RWPE2 (cell line): ENCODE measurements at regions not wholly inside any gene's neighbourhood (a gene's known extent, or its start where the extent isn't known, plus 50 kb on each side); places are given as distances from the start of the nearest gene placed in this dataset.

Experiments used
- ATAC-seq: fragments of 200-7000 bp; cut with Tn5 transposase; 3 replicates; pipeline ENCODE4 v1.9.1; 2021; ENCODE audit warnings: low read depth
- DNase-seq: peaks from one replicate; pipeline ENCODE4 v3.0.0-alpha.2; 2020; ENCODE audit warnings: low spot score
- H3K27ac ChIP-seq: fragments of 450-650 bp; 2 replicates; pipeline ENCODE4 v1.5.1; 2017; ENCODE audit warnings: mild to moderate bottlenecking; ENCODE audit not compliant: poor library complexity, severe bottlenecking
- H3K27me3 ChIP-seq: fragments of 250-450 bp; sonication (Bioruptor Pico); 2 replicates; pipeline ENCODE4 v1.5.1; 2021; ENCODE audit warnings: mild to moderate bottlenecking, moderate library complexity; ENCODE audit not compliant: insufficient read depth, poor library complexity, severe bottlenecking
- H3K36me3 ChIP-seq: fragments of 250-450 bp; sonication (Bioruptor Pico); 2 replicates; pipeline ENCODE4 v1.5.1; 2020; ENCODE audit warnings: low read depth, mild to moderate bottlenecking, moderate library complexity
- H3K4me1 ChIP-seq: fragments of 250-450 bp; sonication (Bioruptor Pico); 2 replicates; pipeline ENCODE4 v1.5.1; 2021; ENCODE audit warnings: mild to moderate bottlenecking, moderate library complexity; ENCODE audit not compliant: insufficient read depth, poor library complexity, severe bottlenecking
- H3K4me3 ChIP-seq: fragments of 250-450 bp; sonication (Bioruptor Pico); 2 replicates; pipeline ENCODE4 v1.5.1; 2021; ENCODE audit warnings: mild to moderate bottlenecking, moderate library complexity; ENCODE audit not compliant: severe bottlenecking
- H3K9me3 ChIP-seq: fragments of 250-450 bp; sonication (Bioruptor Pico); 2 replicates; pipeline ENCODE4 v1.5.1; 2021; ENCODE audit warnings: mild to moderate bottlenecking, moderate library complexity; ENCODE audit not compliant: severe bottlenecking
- TF ChIP-seq, protein P1 (sequence below): fragments of 450-650 bp; IDR thresholded peaks from one replicate; pipeline ENCODE4 v1.5.1; 2017; ENCODE audit warnings: mild to moderate bottlenecking, moderate library complexity; ENCODE audit not compliant: poor library complexity, severe bottlenecking

DNA sequence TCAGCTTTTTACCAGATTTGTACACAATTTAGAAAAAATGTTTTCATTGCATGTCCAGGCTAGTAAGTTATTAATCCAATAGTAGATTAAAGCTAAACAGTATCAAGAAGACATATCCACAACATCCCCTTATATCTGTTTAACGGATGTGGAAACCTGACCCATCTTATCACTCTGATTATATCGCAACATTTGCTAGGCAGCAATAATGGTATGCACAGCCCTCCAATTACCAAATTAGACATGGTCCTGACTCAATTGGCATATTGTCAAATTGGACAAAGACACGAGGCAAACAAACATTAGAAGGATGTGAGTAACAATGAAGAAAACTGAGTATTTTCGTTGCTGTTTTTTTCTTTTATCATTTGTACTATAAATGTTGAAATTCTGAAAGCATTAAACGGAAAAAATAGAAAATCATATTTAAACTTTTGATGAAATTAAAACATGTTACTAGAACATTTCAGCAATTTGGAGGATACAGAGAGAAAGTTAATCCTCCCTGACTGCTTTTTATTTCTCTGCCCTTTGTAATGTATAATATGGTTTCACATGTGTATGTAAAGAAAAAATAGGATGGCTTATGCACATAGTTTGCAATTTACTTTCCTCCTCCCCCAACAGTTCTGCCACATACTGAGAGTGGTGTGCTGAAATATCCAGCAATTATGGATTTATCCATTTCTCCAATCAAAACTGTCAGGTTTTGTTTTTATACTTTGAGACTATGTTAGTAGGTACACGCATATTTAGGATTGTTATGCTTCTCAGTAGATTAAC, 633.7 kb downstream of the ZIC1 start:
- ATAC-seq (no peak), DNase-seq (no peak)
- TF ChIP-seq, protein P1, sequence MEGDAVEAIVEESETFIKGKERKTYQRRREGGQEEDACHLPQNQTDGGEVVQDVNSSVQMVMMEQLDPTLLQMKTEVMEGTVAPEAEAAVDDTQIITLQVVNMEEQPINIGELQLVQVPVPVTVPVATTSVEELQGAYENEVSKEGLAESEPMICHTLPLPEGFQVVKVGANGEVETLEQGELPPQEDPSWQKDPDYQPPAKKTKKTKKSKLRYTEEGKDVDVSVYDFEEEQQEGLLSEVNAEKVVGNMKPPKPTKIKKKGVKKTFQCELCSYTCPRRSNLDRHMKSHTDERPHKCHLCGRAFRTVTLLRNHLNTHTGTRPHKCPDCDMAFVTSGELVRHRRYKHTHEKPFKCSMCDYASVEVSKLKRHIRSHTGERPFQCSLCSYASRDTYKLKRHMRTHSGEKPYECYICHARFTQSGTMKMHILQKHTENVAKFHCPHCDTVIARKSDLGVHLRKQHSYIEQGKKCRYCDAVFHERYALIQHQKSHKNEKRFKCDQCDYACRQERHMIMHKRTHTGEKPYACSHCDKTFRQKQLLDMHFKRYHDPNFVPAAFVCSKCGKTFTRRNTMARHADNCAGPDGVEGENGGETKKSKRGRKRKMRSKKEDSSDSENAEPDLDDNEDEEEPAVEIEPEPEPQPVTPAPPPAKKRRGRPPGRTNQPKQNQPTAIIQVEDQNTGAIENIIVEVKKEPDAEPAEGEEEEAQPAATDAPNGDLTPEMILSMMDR: no peak
- H3K27me3 ChIP-seq: no peaks in the 10 kb centered on the region
- H3K9me3 ChIP-seq: no peaks in the 10 kb centered on the region
- H3K4me3 ChIP-seq: no peak overlapping the region
- H3K27ac ChIP-seq: no peak overlapping the region
- no peaks in the 10 kb centered on the region for H3K36me3 ChIP-seq
- no peaks in the 10 kb centered on the region for H3K4me1 ChIP-seq

DNA sequence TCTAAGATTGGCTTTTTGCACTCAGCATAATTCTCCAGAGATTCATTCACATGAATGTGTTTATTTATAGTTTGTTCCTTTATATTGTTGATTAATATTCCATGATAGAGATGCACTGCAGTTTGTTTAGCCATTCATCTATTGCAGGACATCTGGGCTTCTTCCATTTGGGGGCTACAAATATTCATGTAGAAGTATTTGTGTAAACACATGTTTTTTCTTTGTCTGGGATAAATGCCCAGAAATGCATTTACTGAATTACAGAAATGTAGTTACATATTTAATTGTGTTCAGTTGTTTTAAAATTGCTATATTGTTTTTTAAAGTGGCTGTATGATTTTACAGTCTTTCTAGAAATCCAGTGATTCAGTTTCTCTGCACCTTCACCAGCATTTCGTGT, 635.0 kb downstream of the ZIC1 start:
- H3K4me3 ChIP-seq: no peak overlapping the region
- H3K4me1 ChIP-seq: no peaks in the 10 kb centered on the region
- TF ChIP-seq, protein P1: no peak
- DNase-seq (no peak), ATAC-seq (no peak)
- H3K27me3 ChIP-seq: no peaks in the 10 kb centered on the region
- H3K36me3 ChIP-seq: no peaks in the 10 kb centered on the region
- no peak overlapping the region for H3K27ac ChIP-seq
- no peaks in the 10 kb centered on the region for H3K9me3 ChIP-seq

DNA sequence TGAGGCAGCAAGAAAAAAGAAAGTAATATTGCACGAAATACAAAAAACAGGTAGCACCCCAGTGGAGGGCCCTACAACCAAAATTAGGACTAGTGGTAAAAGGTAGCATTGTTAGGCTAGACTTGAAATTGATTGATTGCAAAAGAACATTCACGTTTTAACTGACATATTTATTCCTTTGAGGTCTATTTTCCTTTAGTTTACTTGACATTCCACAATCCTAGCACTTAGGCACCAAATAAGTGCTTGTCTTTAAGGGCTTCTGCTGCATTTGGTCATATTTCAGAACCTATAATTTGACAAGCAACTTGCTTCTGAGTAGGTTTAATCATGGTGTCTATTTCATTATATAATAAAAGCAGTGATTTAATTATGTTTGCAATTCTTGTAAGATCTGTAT, 642.7 kb upstream of the AGTR1 start:
- Histone ChIP-seq H3K36me3 (no peaks in the 10 kb centered on the region), H3K27ac (no peak overlapping the region), H3K27me3 (peaks cover 3% of the 10 kb centered on the region), H3K4me1 (no peaks in the 10 kb centered on the region), H3K9me3 (no peaks in the 10 kb centered on the region), H3K4me3 (no peak overlapping the region)
- ATAC-seq (no peak), DNase-seq (no peak)
- TF ChIP-seq, protein P1: no peak

DNA sequence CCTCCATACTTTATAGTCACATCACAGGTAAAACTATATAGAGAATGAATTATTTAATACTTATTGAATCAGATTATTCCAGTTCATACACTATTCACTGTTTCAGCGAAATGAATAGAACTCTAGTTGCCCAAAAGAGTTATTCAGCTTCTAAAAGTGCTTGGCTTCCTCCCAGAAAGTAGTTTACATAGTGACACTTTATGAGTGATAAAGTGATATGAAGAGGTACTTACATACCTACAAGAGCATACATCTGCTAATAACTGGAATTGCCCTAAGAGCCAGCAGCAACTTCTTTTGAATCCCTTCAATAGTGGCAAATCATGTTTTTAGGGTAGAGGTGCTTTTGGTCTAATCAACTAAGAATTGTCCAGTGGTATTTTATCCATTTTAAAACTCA, 635.1 kb upstream of the AGTR1 start:
- TF ChIP-seq, protein P1: no peak
- Histone ChIP-seq H3K27me3 (no peaks in the 10 kb centered on the region), H3K9me3 (no peaks in the 10 kb centered on the region), H3K4me1 (no peaks in the 10 kb centered on the region), H3K36me3 (no peaks in the 10 kb centered on the region), H3K27ac (no peak overlapping the region), H3K4me3 (no peak overlapping the region)
- DNase-seq (no peak), ATAC-seq (0 out of 3 replicates have a peak, but pooled peaks have one; percentile 31)

DNA sequence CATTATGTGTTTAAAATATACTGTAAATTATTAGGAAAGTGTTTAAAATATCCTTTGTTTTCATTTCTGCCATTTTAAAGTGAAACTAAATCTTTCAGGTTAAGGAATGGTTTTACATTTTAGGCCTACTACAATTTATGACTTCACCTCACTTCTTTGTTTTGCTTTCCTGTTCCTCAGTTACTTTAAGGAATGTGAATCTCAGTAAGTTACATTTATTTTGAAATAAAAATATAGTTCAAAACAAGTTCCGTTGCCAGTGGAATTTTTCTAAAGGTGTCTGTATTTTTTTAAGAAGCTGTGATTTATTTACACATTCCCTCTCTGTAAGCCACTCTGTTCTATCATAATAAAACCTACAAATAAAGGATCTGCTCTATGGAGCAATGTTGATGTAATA, 630.9 kb upstream of the AGTR1 start:
- H3K36me3 ChIP-seq: no peaks in the 10 kb centered on the region
- no peaks in the 10 kb centered on the region for H3K27me3 ChIP-seq
- H3K27ac ChIP-seq: no peak overlapping the region
- ATAC-seq (no peak), DNase-seq (no peak)
- H3K4me1 ChIP-seq: no peaks in the 10 kb centered on the region
- H3K9me3 ChIP-seq: no peaks in the 10 kb centered on the region
- no peak overlapping the region for H3K4me3 ChIP-seq
- TF ChIP-seq, protein P1: no peak
